ENCODE measurements at regions not wholly inside any gene's neighbourhood (a gene's known extent, or its start where the extent isn't known, plus 50 kb on each side); places are given as distances from the start of the nearest gene placed in this dataset.

DNA sequence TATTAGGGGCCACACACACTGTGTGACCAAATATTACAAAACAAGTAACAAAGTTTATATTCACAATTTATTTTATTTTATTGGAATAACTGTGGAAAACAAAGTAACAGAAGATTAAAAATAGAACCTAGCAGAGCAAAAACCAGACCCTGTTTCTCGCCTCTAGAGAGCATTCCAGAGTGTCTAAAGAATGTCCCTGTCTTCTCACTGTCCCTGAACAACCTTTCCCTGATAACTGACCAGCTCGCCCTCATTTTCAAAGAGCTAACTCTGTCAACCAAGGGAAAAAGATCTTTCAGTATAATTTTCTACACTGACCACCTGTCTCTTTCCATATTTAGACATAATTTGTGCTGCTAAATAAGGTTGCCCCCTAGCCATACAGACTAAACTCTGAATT, 646.9 kb downstream of the USP25 start:
- no peak for DNase-seq

DNA sequence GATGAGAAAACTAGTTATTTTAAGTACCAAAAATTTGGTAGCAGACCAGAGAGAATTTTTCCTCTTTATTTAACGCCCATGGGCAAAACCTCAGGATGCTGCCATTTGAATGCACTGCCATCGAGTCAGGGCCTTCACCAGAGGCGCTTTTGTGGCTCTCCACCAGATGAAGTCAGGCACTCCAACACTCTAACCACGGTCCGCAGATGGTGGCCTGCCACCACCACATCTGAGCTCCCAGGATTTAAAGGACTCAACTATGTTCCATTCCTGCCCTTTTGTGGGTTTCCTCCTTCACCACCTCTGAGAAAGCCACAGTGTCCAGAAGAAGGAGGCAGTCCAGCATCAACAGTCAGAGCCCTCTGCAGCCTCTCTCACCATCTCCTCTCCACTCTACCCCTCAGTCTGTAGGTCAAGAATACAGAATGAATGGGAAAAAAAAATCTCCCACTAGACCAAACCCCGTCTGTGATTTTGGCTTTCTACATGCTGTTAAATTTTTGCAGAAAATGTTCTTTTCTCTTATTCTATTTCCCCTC, 647.4 kb downstream of the USP25 start:
- DNase-seq: no peak

DNA sequence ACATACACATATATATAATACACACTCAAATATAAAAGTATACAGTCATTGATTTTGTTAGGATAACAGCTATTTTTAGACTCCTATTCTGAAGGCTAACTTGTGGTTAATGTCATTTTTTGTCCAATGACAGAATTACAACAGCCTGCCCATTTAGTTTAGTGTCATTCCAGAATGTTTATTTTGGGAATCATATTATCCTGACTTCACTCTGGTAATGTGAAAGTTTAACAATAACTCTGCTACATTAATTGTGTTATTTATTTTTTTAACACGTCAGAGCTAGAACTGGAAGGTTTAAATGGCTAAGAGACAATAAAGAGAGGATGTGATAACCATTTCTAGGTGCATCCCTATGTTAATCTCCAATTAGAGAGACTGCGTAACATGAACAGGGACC, 648.1 kb downstream of the USP25 start:
- no peak for DNase-seq

DNA sequence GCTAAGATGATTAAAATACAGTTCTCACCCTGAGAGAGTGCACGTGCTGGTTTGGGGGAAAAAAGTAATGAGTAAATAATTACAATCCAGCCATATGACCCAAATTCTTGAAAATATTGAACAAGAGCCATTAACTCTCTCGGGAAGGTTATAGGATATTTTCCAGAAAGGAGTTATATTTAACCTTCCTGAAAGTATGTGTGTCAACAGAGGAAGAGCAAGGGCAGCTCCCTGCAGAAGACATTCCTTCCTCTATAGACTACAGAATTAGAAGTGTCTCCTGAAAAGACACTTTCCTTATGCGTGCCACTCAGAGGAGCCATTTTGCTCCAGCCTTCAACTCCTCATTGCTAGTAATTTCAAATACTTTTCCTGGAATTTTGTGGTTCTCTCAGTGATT, 648.7 kb downstream of the USP25 start:
- DNase-seq: no peak

DNA sequence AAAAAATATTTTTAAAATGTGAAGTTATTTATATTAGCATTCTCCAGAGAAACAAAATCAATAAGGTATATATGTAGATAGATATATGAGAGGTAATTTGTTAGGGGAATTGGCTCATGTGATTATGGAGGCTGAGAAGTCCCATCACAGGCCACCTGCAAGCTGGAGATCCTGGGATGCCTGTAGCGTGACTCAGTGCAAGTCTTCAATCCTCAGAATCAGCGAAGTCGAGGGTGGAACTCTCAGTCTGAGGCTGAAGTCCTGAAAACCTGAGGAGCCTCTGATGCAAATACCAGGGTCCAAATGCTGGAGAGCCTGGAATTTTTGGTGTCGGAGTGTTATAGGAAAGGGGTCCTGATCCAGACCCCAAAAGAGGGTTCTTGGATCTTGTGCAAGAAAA, 658.5 kb downstream of the USP25 start:
- no peak for DNase-seq

DNA sequence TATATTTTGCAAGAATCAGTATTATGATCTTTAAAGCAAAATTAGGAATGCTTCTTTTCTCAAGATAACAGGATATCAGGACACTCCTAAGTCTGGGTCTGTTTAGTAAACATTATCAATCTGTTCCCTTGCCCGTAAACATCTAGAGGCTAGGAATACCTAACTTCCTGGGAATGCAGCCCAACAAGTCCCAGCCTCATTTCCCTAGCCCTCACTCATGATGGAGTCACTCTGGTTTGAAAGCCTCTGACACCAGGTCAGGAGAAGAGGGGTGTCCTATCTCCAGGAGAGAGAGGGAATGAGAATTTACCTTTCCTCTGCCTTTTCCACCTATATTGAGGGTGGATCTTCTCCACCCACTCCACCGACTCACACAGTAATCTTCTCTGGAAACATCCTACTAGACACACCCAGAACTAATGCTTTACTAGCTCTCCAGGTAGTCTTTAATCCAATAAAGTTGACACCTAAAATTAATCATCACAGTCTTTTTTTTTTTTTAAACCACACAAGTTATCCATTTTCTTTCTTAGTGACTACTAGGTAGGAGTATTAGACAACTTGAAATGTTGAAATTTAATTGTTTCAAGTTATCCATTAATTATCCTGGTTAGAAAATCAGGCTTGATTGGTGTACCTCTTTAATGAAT, 659.3 kb downstream of the USP25 start:
- DNase-seq: no peak

DNA sequence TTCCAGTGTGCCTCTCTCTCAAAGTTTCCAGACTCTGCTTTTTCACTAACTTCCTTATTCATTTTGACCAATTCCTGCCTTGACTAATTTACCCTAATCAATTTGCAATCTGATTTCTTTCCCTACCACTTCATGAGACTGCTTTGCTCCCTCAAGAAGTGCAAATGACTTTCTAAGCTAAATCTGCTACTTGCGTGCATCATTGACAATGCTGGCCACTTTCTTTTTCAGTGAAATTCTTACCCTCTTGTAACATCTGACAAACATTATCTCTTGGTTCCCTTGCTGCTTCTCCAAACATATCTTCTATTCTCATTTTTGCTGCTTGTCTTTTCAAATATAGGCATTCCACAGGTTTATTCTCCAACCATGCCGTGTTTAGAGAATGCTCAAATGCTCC, 659.9 kb downstream of the USP25 start:
- no peak for DNase-seq

DNA sequence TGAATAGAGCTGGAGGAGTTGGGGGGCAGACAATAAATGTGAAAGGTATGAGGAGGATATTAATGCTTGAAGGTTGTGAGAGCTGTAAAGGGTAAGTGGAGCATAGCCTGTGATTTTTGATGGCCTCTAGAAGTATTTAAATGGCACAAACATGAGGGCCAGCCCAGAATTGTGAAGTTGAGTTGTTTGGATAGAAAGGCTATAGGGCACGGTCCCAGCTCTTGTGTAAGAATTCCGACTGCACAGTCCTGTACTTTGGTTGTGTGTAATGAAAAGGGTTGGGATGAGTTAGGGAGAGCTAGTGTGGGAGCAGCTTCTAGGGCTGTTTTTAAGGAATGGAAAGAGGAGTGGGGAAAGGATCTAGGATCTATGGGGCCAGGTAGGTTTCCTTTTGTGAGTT, 665.5 kb downstream of the USP25 start:
- DNase-seq: no peak

DNA sequence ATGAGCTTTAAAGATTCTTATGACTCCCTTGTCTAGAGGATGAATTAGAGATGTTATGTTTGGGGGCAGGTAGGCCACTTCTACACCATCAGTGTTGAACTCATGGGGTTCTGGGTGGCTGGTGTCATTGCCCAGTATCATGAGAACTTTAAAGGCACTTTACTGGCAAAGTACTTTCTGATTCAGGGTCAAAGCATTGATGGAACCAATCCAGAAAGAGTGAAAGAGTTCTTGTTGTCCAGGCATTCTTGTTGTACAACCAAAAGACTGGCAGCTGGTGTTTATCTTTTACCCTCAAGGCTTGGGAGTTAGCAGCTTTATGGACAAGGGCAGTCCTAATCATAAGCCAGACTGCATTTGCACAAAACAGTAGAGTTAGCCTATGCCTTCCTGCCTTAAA, 673.0 kb downstream of the USP25 start:
- no peak for DNase-seq

DNA sequence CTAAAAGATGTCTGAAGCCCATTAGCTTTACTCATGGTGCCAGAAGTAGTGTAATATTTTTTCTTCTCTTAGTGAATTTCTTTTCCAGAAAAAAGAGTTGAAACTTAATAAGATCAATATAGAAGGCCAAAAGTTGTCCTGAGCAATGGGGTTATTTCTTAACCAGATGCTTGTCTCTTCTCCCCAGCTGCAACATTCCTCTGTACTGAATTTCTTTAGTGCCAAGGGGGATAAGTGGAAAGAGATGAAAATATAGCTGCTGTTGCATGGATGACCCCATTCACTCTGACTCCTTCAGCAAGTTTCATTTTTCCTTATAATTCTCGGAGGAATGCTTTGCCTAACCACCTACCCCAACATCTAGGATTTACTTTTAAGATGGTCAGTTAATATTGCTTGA, 675.0 kb downstream of the USP25 start:
- DNase-seq: no peak

DNA sequence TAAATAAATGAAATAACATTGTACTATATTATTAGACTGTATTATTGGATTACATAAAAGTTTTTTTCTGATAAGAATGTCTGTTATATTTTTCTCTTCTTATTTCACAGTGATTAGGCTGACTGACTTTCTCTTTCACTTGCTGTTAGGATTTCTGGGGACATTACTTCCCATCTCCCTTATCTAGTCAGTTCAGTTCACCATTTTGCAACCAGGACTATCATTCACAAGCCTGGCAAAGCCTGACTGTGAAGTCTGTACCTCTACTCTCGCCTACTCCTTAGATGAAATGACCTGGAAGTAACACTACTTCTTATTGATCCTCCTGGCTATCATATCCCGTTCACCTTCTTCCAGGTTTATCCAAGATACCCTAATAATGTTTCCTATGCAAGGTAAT, 676.6 kb downstream of the USP25 start:
- no peak for DNase-seq

DNA sequence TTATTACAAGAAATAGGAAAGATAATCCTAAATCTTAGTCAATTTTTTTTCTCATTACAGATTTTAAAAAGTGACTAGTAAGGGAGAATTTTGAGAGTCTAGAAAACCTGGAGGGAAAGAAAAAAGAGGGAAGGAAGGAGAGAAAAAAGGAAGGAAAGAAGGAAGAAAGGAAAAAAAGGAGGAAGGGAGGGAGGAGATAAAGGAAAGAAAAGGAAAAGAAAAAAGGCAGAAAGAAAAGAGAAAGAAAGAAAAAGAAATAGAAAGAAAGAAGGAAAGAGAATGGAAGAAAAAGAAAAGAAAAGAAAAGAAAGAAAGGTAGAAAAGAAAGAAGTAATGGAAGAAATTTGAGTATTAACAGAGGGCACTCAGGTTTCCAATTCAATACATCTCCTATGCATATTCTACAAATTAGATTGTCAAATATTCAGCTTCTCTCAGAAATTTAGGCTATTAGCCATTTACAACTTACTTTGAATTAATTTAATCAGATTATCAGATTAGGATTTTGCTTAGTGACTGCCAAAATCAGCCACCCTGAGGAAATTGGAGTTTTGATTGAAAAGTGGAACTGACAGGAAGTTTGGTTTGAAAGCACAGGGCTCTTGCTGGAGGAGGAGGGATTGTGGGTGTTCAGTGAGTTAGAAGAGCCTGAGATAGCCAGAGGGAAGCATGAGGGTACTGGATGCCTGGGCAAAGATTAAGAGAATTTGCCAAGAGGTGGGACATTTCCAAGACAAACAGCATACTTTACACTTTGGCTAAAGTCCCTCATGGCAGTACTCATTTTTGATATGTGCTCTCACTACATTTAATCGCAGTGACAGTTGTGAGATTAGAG, 677.8 kb downstream of the USP25 start:
- no peak for DNase-seq

DNA sequence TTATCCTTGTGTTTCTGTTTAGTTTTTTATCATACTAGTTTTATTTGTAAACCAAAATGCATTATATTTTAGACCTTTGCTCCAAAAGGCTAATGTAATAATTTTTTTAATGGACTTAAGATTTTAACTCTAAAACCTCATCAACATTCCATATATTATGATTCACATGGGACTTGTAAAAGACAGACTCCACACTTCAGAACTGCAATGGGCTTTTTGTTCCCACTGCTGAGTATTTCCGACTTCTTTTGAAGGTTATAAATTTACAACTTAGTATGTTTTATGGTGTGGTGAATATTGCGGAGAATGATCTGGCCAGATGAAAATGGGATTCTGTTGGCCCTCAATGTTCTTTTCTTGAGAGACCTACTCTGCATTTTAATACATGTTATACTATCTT, 678.5 kb downstream of the USP25 start:
- no peak for DNase-seq

DNA sequence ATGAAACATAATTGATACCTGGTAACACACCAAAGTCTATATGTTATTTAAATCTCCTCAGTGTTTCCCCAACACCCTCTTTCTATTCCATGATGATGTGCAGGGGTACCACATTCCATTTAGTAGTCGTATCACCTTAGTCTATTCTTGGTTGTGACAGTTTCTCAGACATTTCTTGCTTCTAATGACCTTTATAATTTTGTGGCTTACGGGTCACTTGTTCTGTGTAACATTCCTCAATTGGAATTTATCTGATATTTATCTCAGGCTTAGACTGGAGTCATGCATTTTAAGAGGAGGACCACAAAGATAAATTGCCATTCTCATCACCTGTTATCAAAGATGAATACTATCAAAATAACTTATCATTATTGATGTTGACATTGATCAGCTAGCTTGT, 679.6 kb downstream of the USP25 start:
- no peak for DNase-seq

DNA sequence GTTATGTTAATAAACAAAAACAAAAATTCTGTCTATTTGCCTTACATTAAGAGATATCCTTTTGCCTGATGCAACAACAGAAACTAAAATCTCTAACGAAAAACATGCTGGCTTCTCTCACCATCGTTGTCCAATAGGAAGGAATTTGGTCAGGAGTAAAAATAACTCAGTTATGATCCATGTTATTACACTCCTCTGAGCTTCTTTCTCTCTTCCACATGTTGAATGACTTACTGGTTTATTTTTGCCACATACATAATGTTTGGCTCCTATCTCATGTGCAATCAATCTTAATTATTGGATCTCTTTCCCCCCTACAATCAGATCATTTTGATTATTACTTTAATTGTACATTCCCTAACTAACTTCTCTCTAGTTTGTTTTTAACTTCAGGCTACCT, 688.4 kb downstream of the USP25 start:
- no peak for DNase-seq

DNA sequence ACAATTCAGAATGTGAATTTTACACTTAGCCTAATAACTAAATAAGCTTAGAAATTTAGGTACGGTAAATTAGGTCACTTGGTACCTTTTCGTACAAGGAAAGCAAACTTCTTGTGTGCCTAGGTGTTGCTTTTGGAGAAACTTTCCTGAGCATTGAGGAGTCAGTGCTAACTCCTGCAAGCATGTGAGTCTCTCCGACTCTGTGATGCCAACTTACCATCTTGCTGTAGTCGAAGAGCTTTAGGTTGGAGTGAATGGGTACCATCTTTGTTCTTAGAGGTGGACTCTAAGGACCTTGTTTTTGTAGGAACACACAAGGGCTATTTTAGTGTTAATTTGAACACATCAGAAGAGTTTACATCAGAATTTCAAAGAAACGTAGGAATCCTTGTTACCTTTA, 688.9 kb downstream of the USP25 start:
- DNase-seq: no peak

DNA sequence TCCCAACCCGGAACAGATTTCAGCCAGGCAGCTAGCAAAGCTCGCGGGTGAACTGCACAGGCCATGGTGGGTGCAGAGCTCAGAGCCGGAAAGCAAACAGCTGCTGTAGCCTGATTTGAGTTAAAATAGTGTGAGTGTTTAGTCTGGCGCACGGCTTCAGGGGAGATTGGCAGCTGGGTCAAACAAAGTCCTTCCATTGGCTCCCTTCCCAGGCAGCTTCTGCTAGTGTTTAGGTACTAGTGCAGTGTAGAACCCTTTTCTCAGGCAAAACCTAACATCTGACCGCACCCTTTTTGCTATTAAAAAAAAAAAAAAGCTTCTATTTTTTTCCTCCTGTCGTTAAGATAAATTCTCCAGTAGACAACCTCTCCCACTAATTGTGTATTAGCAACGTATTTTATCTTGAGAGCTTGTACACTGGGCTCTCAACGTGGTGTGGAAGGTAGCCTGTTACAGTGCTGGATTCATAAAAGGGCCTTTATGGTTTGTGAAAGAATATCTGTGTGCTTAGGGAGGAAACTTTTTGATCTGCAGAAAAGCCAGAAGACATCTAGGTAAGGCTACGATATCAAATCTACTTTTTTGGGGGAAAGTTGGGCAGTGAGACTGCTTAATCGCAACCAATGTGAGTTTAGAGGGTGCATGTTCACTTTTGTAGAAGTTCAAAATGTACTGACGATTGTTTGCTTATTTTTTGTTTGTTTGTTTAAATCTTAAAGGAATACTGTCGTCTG, 689.6 kb downstream of the USP25 start:
- DNase-seq: no peak

DNA sequence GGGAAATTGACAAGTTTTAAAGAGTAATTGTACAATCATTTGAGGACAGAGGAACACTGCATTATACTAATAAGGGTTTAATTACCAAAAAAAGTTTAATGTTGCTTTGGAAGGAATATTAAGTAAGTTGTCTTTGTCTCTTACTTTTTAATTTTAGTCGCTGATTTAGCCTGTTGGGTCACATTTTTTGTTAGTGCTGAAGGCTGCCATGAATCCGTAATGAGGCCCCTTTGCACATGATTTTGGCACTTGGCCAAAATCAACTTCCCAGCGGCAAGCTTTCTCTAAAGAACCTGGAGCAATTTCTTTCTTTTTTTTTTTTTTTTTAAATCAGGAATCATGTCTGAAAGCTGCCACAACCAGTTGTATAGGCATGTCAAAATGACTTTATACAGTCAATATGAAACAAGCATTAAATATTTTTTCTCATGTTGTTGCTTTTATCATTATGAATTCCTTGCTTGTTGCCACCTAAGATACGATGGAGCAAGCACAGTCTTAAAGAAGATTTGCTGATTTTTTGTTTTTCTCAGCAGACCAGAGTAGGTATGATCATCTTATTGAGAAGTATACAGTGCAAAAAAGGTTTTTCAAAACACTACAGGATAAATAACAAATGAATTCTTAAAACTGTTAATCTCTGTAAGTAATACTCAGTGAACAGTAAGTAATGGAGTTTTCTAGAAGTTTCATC, 690.4 kb downstream of the USP25 start:
- DNase-seq: no peak

DNA sequence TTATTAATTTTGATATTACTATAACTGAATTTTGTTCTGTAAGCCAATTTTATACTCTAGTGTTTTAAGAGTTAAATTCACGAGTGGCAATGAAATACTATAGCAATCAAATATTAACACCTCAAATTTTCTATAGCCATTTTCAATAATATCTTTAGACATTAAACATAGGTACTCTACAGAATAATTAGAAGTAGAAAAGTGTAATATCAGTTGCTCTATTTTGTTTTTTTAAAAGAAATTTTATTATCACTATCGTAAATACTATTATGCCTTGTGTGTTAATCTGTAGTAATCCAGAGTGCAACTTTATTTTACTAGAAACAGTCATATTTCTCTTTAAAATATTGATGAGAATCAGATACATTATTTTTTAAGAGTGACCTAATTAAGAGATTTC, 691.2 kb downstream of the USP25 start:
- no peak for DNase-seq

DNA sequence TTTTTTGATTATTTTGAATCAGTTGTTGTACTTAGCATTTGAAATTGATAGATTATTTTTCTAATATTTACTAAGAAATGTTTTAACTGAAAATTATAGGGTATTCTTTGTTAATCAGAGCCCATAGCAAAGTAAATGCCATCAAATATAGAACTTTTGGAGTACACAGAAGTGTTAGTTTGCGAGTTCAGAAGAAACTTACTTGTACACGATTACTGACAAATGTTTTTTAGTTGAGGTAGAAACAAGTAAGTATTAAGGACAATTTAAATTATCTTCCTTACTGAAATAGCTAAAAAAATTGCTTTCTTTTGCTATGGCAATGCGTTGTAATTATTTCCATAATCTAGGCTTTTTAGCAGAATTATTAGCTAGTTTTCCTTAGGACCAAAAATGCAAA, 692.2 kb downstream of the USP25 start:
- no peak for DNase-seq

DNA sequence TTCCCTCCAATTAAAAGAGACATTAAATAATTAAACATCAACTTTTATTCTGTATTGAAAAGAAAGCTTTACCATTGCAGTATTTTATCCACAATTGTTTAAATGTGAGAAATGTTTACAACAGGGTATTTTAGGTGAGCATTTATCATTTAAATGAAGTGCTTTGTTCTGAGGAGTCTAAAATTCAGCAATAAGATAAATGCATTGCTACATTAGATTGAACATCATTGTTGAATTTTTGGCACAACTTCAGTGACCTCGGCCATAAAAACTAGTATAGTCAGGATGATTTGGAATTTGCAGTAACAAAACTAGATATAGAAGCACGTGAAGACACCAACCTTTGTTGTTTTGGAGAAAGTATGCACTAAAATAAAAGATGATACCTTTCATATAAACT, 692.9 kb downstream of the USP25 start:
- no peak for DNase-seq

DNA sequence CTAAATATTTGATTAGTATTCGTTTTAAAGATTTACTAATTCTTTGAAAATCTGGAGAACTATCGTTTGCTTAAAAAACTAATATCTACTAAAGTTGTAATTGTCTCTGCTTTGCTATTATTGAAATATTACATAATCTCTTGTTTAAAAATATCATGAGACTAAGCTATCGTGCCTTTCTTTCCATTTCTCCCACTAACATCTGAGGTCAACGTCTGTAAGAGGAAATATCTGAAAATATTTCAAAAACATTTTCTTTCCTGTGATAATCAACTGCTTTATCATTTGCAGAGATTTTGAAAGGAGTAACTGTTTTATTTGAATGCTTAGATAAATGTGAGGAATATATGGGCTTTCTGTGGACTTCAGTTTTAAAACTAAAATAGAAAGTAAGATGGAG, 694.1 kb downstream of the USP25 start:
- no peak for DNase-seq

DNA sequence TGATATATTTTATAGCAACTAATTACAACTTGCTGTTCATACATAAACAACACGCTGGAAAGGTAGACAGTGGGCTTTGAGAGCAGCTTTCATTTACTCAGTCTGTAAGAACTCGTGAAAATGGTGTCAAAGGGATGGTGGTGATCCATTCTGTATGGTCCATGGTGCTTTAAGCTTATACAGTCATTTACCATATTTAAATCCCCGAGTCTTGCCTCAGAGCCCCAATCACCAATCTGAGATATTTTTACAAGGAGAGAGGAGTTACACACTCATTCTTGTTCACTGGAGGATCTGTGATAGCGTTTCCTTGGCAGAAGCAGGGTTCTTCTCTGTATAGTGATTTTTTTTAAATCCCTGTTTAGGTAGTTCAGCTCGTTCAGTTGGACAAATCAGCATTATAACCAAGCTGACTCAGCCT, 694.6 kb downstream of the USP25 start:
- DNase-seq: no peak

All from NCI-H1930 (cell line).